ENCODE measurements at regions not wholly inside any gene's neighbourhood (a gene's known extent, or its start where the extent isn't known, plus 50 kb on each side); places are given as distances from the start of the nearest gene placed in this dataset.

- H3K4me3 ChIP-seq (ENCODE audit: low read depth, low read length) = no peak overlapping the region
- no peak for TF ChIP-seq CTCF (IDR thresholded peaks at IDR 0.05; ENCODE audit: borderline replicate concordance, insufficient read depth, low read depth, low read length)
Measured at GRCh38 chr21:38661197-38661871, 144.4 kb upstream of the ETS2 start.

- H3K4me3 ChIP-seq (ENCODE audit: low read depth, low read length) = no peak overlapping the region
- no peak for TF ChIP-seq CTCF (IDR thresholded peaks at IDR 0.05; ENCODE audit: borderline replicate concordance, insufficient read depth, low read depth, low read length)
Measured at GRCh38 chr21:38661889-38662568, 143.7 kb upstream of the ETS2 start.

GRCh38 chr21:38663282-38663681, 142.4 kb upstream of the ETS2 start:
- TF ChIP-seq CTCF (IDR thresholded peaks at IDR 0.05; ENCODE audit: borderline replicate concordance, insufficient read depth, low read depth, low read length) = no peak
- H3K4me3 ChIP-seq (ENCODE audit: low read depth, low read length) = no peak overlapping the region

GRCh38 chr21:38664315-38664714, 141.4 kb upstream of the ETS2 start:
- no peak for TF ChIP-seq CTCF (IDR thresholded peaks at IDR 0.05; ENCODE audit: borderline replicate concordance, insufficient read depth, low read depth, low read length)
- no peak overlapping the region for H3K4me3 ChIP-seq (ENCODE audit: low read depth, low read length)

- no peak overlapping the region for H3K4me3 ChIP-seq (ENCODE audit: low read depth, low read length)
- TF ChIP-seq CTCF (IDR thresholded peaks at IDR 0.05; ENCODE audit: borderline replicate concordance, insufficient read depth, low read depth, low read length) = no peak
Measured at GRCh38 chr21:38664841-38665240, 140.9 kb upstream of the ETS2 start.

GRCh38 chr21:38667291-38667870, 138.3 kb upstream of the ETS2 start:
- H3K4me3 ChIP-seq (ENCODE audit: low read depth, low read length) = no peak overlapping the region
- TF ChIP-seq CTCF (IDR thresholded peaks at IDR 0.05; ENCODE audit: borderline replicate concordance, insufficient read depth, low read depth, low read length) = no peak

- no peak overlapping the region for H3K4me3 ChIP-seq (ENCODE audit: low read depth, low read length)
- TF ChIP-seq CTCF (IDR thresholded peaks at IDR 0.05; ENCODE audit: borderline replicate concordance, insufficient read depth, low read depth, low read length) = no peak
Measured at GRCh38 chr21:38668067-38668466, 137.7 kb upstream of the ETS2 start.
